ENCODE measurements at regions not wholly inside any gene's neighbourhood (a gene's known extent, or its start where the extent isn't known, plus 50 kb on each side); places are given as distances from the start of the nearest gene placed in this dataset.

DNA sequence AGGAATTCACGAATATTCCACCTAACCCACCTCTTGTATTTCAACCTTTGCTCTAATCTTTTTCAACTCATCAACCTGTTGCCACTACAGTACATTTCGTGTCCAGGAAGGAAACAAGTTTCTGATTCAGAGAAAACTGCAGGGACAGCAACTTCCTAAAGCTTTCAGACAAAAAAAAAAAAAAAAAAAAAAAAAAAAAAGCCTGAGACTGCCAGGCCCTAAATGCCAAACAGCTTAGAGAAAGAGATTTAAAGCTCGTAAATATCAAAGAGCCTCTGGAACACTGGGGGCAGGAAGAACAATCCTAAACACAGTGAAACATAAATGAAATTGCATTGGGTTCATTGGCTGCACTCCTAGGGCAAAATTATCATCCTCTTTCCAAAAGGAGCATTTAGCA lies 411.2 kb upstream of the SPTLC3 start:
- no peak for DNase-seq

DNA sequence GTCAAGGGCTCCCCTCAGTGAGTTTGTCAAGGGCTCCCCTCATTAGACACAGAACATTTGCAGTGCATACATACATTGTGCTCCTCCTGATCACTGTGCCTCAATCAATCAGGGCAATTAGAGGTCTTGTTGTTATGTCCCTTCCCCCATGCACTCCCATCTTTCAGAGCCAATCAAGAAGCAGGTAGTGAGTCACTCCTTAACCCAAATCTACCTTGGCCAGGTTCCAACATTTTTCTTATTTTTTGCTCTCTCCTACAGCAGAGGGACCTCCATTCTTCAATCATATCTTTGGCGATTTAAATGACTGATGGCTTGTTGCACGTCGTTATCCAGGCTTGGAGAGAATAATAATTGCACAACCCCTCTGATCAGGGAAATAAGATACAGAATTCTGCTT lies 409.9 kb upstream of the SPTLC3 start:
- no peak for DNase-seq

DNA sequence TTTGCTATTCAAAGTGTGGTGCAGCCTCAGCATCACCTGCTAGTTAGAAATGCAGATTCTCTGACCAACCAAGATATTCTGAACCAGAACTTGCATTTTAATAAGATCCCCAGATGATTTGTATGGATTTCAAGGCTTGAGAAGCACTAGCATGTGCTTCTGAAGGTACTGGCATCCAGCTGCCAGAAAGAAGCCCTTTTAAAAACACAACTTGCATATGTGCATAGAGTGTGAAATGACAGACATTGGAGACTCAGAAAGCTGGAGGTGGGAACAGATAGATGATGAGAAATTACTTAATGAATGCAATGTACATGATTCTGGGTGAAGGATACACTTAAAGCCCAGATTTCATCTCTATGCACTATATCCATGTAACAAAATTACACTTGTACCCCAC lies 409.3 kb upstream of the SPTLC3 start:
- no peak for DNase-seq

DNA sequence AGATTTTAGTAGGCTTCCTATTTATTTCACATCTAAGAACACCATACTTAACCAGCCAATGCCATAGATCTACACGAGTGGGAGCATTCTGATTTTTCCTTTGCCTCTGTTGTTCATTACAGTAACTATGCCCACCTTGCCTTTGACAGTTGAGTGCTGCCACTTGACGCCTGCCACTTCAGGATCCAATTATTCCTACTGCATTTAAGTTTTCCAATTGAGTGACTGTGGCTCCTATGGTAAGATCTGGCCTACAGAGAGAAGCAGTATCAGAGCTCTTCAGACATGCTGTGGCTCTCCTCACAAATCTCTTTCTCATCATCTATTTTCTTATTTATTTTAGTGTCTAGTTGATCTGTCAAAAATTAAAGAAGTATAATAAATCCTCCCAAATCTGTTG lies 403.0 kb upstream of the SPTLC3 start:
- DNase-seq: no peak

DNA sequence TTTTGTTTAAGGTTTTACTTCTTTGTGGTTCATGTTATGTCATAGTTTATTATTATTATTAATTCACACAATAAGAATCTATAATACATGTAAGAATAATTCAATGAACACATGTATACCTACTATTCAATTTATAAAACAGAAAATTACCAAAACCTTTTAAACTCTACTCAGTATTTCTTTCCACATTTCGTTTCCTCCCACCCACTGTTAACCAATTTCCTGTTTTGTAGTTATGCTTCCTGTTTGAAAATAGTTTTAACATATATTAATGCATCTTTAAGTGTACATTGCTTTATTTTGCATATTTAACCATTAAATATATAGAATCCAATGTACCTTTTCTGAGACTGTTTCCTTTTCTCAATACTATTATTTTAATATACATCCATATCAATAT lies 397.9 kb upstream of the SPTLC3 start:
- no peak for DNase-seq

DNA sequence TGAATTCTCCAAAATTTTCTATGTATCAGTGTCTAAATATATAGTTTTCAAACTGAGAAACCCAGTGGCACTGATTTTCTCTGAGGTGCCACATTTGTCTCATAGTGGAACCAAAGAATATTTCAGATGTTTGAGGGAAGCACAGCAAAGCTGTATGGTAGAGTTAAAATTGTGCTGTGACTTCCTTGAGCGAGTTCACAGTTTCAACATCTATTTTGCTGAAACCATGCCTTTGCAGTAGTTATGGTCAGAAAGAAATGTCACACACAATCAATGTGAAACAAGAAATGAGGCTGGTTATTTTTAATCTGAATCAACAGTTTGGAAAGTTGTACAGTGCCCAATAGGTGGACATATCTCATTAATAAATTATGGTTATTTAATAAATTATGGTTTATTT lies 394.0 kb upstream of the SPTLC3 start:
- no peak for DNase-seq

DNA sequence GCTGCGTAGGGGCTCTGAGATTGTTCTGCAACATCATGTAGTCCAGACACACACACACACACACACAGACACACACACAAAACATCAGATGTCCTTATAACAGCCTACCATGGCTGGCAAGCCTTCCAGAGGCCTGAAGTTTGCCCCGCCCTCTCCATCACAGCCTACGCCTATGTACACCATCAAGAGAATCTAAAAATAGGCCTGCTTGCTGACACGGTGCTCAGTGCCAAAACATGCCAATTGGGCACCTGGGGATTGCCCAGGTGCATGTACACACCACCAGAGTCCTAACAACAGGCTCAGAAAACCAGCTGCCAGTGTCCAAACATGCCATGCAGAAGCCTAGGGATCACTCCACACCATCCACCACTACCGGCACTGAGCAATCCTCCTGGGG lies 391.7 kb upstream of the SPTLC3 start:
- no peak for DNase-seq

DNA sequence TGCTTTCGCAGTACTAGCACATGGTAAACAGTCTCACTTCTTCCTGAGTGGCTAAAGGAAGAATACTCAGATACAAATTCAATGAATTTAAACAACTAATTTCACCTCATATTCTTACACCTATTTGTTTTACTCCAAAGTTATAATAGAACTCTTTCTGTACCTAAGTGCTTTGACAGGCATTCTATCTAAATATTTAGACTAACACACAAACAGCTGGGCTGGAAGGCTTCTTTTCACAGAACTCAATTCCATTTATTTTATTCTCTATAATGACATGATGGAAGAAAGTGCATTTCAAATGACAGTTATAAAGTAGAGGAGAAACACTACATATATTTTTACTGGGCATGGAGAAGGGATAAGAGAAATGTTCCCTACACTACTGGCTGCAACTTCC lies 384.9 kb upstream of the SPTLC3 start:
- no peak for DNase-seq

DNA sequence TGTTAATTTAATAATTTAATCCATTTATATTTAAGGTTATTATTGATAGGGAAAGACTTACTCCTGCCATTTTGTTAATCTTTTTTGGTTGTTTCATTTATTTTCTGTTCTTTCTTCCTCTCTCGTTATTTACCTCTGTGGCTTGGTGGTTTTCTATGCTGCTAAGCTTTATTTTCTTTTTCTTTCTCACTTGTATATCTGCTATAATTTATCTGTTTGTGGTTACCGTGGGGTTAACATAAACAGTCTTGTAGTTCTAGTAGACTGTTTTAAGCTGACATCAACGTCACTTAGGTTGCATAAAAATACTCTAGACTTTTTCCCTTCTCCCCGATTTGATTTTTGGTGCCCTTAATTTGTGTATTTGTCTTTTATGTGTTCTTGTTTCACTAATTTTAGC lies 381.3 kb upstream of the SPTLC3 start:
- no peak for DNase-seq

DNA sequence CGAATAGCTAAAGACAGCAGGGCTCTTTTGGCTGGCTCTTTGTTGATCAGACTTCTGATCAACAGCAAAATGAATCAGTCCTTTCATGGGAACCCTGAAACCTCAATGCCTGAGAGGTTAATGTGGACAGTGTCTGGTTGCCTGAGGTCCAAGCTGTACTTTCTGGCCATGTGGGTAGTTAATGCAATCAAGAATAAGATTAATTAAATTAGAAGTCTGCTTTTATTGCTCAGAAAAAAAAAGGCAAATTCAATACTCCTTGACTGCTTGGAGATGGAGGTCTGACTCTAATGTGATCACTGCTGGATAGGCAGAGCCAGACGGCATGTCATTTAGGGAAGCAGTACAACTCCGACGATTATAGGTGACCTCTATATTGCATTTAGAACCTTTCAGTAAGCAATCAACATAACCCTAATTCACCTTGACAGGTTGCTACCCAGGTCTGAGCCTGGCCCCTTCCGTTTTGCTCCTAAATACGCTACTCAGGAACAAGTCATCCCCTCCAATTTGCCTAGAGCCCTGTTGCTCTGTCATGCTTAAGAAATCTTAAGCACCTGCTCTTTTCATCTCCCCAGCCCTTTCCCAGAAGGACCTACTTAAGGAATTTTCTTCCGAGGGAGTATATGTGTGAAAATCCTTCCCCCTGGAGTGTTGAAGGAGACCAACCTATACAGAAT lies 370.0 kb upstream of the SPTLC3 start:
- DNase-seq: no peak

DNA sequence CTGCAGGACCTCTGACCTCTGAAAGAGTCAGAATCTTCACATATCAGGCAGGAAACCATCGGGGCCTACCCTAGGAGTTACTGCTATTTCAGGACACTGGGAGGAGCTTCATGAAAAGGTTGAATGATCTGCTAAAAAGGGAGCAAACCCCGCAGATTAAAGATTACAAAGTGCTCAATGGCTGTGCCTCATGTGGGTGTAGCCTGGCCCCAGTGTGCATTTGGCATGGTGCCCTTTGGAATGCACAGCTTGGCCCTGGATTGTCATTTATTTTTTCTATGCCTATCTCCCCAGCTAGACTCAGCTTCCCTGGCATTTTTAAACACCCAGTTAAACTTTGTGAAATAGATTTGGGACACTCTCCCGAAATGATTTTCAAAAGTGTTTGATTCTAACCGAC lies 368.5 kb upstream of the SPTLC3 start:
- DNase-seq: no peak

DNA sequence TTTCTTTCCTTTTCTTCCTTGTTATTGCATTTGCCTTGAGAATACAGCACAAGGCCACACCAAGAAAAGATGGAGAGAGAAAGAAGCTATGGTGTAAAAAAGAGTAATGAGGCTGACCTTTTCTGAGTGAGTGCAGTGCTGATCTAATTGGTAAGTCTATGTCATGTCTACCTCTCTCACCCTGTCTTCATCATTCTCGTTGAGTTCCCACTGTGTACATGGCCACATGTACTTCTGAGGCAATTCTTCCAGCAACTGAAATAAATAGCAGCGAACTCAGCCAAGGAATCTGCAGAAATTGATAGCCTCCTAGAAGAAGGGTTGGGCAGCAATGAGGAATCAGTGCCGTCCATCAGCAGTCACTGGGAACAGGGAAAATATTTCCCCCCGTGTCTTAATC lies 367.2 kb upstream of the SPTLC3 start:
- no peak for DNase-seq

DNA sequence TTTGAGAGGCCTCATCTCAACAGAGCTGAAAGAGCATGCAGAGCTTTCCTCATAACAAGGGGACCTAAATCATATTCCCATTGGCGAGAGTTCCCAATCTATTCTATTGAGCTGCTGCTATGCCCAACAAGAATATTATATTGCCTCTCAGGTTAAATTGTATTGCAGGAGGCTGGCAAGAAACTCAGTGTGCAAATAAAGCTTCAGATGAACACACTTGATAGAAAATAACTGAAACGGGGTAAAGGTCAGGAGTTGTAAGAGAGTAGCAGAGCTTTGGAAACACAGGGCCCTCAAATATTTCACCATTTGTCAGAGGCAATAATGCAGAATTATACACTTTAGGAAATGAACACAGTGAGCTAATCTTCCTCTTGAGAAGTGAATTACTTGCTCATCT lies 364.3 kb upstream of the SPTLC3 start:
- DNase-seq: no peak

DNA sequence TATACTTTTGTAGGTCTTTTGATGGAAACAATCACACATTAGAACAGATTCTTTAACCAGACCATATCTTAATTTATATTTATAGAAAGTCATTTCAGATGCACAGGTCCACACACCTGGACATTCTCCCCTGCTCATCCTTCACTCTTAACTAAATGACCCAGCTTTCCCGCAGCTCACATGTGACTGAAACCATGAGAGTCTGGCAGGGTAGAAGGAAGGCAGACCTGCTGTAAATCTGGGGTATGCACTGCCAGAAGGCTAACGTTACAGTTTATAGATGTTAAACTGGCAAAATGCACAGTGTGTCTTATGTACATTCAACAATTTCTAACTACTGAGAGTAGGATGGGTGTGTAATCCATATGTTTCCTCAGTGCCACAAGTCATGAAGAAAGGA lies 359.5 kb upstream of the SPTLC3 start:
- DNase-seq: no peak

DNA sequence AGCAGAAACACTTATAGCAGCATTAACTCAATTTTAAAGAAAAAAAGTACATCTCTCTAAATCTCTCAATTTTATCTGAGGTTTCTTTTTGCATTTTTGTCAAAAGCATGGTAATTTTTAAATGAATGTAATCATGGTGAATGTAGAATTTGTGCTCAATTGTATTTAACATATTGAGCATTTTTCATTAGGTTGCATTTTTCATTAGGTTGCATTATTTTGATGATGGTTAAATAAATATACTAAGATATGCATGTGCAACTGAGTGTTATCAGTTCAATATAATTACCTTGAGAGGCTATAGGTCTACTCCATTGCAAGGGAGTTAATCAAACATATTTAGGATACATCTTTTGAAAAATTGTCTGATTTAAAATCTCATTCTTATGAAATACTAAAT lies 355.1 kb upstream of the SPTLC3 start:
- DNase-seq: no peak

DNA sequence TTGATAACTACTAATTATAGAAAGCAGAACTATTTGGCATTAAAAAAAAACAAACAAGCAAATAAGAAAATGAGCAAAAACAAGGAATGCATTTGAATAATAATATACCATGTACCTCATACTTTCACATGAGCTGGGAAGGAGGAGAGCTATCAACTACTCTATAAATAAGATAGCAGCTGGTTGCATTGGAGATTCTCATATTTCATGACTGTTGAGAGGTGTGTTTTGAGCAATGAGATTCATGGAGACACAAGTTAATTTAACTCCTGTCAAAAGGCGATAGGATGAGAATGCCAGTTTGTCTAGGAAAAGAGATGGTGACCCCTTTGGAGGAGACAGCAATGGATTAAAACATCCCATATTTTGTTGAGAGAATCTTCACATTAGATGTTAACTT lies 348.8 kb upstream of the SPTLC3 start:
- DNase-seq: no peak

DNA sequence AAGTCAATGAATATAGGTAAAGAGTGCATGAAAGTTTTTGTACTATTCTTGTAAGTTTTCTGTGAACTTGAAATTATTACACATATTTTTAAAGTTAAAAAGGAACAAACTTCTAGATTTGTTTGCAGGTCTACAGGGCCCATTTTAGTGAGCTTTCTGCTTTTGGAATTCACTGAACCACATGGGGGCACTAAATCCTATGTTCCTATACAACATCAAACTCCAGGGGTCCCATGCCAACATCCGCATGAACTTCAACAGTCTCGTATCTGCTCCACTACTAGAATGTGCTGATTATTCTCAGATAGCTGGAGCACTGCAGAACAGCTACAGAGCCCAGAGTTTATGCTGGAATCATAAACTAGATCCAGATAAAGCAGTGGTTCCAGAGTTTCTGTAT lies 347.9 kb upstream of the SPTLC3 start:
- DNase-seq: no peak

DNA sequence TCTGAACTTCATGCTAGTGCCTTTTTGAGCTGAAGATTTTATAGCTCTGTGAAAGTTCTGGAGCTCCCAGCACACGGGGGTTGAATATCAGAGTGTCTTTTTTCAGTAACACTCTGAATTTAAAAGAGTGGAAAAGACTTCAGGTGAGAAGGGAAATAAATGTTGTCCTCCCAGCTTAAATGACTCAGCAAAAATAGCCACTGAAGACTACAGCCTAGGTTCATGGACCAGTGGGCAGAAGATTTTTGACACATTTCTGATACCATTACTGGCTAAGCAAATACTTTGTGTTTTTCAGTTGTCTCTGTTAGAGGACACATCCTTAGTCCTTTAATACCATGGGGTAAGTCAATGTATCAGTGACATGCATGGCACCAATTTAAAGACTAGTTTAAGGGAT lies 338.5 kb upstream of the SPTLC3 start:
- DNase-seq: no peak

DNA sequence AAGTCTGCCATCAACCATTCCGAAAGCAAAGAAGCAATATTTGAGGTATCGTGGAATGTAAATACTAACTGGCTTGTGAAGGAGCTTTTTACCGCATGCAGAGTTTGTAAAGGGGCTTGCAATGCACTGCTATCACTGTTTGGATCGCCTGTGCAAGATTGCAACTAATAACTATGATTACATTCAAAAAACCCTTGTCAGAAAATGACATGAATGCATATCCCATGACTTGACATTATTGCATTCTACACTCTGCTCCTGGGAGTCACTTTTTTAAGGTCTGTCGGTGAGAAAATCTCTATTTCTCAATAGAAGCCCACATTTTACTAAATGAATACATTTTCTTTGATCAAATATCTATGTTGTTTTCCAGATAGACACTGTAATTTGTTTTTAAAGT lies 335.4 kb upstream of the SPTLC3 start:
- DNase-seq: no peak

DNA sequence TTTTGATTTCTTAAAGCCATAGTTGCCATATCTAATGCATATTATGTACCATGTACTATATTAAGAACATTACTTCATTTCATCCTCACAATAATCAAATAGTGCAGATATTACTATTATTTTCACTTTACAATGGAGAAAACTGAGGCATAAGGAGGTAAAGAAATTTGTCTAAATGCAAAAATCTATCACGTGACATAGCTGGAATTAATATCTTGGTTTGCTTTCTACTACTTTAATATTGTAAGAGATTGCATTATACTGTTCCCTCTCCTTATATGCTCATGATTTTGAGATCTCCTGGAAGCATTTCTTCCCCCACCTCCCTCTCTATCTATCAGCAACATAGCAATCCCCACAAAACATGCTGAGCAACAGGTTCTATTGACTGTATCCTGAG lies 330.8 kb upstream of the SPTLC3 start:
- DNase-seq: no peak

DNA sequence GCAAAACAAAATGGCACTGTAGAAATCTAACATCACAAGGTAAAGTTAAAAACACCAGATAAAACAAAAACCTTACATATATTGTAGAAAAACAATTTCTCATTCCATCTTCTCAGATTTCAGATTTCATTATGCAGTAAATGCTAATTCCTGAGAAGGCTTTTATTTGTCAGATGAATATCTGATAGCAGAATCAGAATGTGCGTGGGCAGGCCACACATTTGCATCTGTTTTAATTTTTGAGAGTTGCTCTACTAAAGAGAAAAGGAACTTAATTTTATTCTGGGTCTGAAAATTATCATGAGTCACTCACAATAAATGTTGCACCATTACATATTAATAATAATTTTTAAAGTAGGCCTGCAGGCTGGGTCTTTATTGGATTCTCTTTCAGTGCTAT lies 329.3 kb upstream of the SPTLC3 start:
- DNase-seq: no peak

DNA sequence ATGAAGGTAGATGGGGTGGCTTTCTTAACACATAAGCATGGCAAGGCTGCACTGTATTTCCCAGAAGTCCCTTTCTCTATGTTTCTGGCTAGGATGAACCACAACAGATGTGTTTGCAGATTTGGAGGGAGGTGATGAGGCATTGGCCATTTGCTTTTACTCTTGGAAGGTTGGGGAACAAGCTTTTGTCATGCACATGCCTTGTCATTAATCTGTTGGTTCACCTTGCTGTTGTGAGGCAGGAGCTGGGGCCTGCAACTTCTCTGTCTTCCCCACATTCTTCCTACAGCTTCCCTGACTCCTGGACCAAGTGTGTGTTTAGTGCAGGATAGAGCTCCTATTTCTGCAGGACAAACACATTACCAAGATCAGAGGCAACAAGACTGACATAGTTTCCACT lies 326.2 kb upstream of the SPTLC3 start:
- DNase-seq: no peak

DNA sequence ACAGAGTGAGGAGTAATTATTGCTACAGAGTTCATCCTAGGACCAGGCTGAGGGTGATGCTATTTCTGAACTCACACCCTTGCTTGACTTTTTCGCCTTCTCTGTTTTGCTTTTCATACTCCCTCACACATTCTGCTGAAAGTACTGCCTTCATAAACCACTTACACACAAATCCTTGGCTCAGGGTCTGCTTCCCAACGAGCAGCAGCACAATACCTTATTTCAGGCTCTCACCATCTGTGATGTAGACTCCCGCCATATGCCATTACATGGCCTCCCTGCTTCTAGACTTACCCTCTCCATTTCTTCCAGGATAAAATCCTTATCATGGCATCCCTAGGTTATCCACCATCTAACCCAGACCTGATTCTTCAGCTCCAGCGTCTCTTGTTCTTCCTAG lies 321.3 kb upstream of the SPTLC3 start:
- no peak for DNase-seq

DNA sequence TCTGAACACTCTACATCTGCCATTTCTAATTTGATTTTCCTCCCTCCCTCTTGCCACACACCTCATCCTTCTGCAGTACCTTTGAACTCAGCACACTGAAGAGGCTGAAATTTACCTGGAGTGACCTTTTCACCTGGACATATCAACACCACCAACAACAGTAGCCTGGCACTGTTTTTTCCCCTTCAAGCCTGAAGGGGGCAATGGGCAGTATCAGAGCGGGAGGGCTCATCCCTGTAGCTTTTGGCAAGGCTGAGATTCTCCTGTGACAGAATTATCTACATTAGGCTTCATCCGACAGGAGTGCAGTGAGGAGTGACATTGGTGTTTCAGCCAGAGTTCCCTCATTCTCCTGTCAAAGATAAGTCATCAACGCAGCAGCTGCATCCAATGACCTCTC lies 312.8 kb upstream of the SPTLC3 start:
- DNase-seq: no peak

DNA sequence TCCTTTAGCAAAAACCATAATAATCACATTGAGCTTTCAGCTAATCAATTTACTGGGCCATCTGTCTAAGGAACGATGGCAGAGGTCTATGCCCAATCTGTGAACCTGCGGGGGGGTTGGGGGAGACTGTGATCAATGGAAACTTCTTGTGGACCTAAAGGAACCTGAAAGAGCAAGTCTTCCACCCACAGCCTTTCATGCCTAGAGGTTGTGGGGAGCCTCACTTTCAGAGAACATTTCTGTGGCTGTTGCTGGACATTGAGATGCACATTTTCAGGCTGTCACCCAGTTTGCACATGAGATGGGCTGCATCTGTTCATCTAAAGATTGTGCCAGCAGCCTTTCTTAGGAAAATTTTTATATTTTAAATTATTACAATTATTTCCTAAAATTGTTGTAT lies 310.0 kb upstream of the SPTLC3 start:
- no peak for DNase-seq

Data from activated CD4-positive, alpha-beta T cell treated with anti-CD3 and anti-CD28 coated beads for 48 hours (primary cell).